ENCODE measurements at regions not wholly inside any gene's neighbourhood (a gene's known extent, or its start where the extent isn't known, plus 50 kb on each side); places are given as distances from the start of the nearest gene placed in this dataset.

DNA sequence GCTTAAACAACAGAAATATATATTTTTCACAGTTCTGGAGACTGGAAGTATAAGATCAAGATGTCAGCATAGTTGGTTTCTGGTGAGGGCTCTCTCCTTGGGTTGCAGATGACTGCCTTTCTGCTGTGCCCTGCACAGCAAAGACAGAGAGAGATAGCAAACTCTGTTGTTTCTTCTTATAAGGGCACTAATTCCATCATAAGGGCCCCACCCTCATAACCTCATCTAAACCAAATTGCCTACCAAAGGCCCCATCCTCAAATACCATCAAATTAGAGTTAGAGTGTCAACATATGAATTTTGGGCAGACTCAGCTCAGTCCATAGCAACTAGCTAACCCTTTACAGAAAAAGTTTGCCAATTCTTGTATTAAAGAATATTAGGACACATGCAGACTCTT, 94.0 kb upstream of the TLK1 start:
- TF ChIP-seq, protein P1, sequence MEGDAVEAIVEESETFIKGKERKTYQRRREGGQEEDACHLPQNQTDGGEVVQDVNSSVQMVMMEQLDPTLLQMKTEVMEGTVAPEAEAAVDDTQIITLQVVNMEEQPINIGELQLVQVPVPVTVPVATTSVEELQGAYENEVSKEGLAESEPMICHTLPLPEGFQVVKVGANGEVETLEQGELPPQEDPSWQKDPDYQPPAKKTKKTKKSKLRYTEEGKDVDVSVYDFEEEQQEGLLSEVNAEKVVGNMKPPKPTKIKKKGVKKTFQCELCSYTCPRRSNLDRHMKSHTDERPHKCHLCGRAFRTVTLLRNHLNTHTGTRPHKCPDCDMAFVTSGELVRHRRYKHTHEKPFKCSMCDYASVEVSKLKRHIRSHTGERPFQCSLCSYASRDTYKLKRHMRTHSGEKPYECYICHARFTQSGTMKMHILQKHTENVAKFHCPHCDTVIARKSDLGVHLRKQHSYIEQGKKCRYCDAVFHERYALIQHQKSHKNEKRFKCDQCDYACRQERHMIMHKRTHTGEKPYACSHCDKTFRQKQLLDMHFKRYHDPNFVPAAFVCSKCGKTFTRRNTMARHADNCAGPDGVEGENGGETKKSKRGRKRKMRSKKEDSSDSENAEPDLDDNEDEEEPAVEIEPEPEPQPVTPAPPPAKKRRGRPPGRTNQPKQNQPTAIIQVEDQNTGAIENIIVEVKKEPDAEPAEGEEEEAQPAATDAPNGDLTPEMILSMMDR (IDR thresholded peaks at IDR 0.05), result no peak
- TF ChIP-seq POLR2AphosphoS5 (IDR thresholded peaks at IDR 0.05; ENCODE audit: low read depth, low read length), result no peak
- no peak for TF ChIP-seq REST (IDR thresholded peaks at IDR 0.05; ENCODE audit: insufficient read depth in 1 of 2, low read depth in 2 of 2, low read length in 1 of 2)
- TF ChIP-seq SIN3A (IDR thresholded peaks at IDR 0.05; ENCODE audit: borderline replicate concordance, insufficient read depth, low read depth, low read length), result no peak

Measured in Panc1 (cell line).